ENCODE measurements at regions not wholly inside any gene's neighbourhood (a gene's known extent, or its start where the extent isn't known, plus 50 kb on each side); places are given as distances from the start of the nearest gene placed in this dataset.
"Not testable (repeated sequence)": the region's sequence is repeated elsewhere in the genome, so short reads cannot be mapped to it uniquely, and the experiment has no call there.

DNA sequence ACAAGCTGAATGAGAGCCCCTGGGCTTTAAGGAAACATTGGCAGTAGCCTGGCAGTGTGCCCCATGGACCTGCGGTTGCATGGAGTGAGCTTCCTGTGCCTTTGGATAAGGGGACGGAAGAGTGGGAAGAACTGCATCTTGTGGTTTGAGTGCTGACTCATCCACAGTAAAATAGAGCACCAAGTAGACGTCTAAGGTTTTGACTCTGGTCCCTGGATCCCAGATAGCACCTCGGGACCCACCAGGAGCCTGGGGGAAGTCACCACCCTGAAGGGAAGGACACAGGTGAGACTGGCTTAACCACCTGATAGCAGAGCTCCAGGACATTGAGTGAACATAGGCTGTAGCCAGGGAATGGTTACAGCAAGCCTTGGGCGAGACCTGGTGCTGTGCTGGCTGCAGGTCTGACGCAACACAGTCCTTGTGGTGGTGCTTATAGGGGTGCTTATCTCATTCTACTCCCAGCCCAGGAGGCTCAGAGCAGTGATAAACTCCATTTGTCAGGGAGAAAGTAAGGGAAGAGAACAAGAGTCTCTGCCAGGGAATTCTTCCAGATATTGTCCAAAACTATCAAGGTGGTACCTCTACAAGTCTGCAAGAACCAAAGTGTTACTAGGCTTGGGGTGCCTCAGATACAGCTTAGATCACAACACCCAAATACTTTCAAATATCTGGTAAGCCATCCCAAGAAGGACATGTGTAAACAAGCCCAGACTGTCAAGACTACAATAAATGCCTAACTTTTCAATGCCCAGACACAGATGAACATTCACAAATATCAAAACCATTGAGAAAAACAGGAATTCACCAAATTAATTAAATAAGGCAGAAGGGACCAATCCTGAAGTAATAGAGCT is 123.6 kb upstream of the TET2 start:
- DNase-seq (ENCODE audit: extremely low read depth, low read depth, low spot score): no peak

DNA sequence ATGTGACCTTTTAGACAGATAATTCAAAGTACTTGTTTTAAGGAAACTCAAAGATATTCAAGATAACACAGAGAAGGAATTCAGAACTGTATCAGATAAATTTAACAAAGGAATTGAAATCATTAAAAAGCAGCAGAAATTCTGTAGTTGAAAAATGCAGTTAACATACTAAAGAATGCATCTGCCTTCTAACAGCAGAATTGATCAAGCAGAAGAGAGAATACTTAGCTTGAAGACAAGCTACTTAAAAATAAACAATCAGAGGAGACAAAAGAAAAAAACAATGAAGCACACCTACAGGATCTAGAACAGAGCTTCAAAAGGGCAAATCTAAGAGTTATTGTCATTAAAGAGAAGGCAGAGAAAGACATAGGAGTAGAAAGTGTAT is 123.0 kb upstream of the TET2 start:
- no peak for DNase-seq (ENCODE audit: extremely low read depth, low read depth, low spot score)

DNA sequence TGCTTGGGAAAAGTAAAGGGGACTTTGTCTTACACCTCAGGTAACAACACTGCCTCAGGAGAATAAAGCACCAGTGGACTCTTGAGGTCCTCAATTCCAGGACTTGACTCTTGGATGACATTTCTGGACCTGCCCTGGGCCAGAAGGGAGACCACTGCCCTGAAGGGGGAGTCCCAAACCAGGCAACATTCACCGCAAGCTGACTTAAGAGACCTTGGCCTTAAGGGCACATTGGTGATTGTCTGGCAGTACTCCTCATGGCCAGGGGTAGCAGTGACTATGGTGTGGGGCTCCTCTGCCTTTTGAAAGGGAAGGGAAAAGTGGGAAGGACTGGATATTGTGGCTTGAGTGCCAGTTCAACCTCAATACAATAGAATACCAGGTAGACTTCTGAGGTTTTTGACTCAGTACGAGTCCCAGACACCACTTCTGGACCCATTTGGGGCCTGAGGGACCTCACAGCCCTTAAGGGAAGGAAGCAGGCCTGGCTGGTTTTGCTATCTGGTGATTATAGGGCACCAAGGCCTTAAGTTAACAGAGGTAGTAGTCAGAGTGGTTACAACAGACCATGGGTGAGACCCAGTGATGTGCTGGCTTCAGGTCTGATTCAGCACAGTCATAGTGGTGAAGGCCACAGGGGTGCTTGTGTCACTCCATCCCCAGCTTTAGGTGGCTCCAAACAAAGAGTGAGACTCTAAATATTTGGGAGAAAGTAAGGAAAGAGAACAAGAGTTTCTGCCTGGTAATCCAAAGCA is 121.2 kb upstream of the TET2 start:
- no peak for DNase-seq (ENCODE audit: extremely low read depth, low read depth, low spot score)

DNA sequence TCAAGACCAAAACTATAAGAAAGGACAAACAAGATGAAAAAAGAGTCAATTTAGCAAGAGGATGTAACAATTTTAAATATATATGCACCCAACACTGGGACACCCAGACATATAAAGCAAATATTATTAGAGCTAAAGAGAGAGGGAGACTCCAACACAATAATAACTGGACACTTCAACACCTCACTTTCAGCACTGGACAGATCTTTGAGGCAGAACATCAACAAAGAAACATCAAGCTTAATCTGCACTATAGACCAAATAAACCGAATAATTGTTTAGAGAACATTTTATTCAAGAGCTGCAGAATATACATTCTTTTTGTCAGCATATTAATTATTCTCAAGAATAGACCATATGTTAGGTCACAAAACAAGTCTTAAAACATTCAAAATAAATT is 109.7 kb upstream of the TET2 start:
- DNase-seq (ENCODE audit: extremely low read depth, low read depth, low spot score): no peak

DNA sequence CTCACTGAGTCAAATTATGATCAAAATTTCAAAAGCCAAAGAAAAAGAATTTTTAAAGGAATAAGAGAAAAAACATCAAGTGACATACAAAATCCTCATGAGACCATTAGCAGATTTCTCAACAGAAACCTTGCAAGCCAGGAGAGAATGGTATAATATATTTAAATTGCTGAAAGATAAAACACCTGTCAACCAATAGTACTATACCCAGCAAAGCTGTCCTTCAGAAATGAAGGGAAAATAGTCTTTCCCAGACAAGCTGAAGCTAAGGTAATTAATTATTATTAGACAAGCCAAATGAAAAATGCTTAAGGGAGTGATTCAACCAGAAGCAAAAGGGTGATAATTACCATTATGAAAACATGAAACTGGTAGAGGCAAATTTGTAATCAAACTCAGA is 104.2 kb upstream of the TET2 start:
- no peak for DNase-seq (ENCODE audit: extremely low read depth, low read depth, low spot score)

DNA sequence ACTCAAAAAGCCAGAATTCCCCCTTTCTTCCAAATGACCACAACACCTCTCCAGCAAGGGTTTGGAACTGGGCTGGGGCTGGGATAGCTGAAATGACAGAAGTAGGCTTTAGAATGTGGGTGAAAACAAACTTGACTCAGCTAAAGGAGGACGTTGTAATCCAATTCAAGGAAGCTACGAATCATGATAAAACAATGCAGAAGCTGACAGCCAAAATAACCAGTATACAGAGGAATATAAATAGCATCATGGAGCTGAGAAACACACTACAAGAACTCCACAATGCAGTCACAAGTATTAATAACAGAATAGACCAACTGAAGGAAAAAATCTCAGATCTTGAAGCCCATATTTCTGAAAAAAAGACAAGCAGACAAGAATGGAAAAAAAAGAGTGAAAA is 95.8 kb upstream of the TET2 start:
- no peak for DNase-seq (ENCODE audit: extremely low read depth, low read depth, low spot score)

DNA sequence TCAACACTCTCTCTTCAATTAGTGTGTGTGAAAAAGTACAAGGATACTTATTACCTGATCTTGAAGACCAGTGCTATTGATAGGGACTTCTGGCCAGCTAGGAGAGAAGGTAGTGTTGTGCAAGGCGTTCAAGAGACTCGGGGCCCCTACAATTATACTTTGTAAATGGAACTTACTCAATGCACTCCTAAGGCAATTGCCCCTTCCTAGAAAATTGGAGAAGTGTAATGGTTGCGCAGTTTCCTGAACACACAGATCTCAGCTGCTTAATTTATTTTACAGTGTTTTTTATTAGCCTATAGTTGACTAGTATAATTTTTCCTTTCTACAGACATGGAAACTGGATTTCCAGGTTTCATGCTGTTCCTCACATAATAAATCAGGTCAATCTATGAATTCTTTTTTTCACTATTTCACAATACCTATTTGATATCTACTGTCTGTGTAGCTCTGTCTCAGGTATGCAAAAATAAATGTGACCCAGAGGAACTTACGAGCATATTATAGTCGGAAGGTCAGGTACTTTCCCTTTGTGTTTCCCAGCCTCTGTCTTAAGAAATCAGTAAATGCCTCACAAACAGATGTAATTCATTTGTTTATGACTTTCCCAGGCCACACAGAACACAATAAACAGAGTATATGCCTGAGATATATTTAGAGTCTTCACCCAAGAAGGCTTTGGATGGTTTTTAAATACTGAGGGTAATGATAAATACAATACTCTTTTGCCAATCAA is 89.1 kb upstream of the TET2 start:
- DNase-seq (ENCODE audit: extremely low read depth, low read depth, low spot score): no peak

DNA sequence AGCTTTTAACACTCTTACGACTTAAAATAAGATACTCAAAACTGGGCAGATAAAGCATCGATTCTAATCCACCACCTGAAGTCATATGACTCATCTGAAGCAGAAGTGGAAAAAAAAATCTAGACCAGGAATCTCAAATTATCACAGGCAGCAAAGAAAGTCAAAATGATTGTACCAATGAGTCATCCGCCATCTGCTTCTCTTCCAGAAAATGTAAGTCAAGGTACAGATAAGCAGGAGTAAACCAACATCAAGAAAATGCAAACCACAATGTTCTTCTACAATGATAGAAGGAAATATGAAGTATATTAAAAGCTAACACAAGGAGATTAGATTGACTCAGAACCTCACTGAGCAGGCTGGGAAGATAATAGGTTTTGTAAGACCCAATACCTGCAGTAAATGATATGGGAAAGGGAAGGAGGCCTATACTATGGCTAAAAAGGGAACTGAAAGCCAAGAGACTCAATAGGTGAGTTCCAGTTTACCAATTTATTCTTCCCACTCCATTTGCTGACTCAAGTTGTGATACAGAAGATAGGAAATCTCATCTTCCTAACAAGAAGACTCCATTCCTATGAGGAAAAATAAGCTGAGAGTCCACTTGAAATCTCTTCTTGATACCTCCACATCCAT is 88.4 kb upstream of the TET2 start:
- no peak for DNase-seq (ENCODE audit: extremely low read depth, low read depth, low spot score)

DNA sequence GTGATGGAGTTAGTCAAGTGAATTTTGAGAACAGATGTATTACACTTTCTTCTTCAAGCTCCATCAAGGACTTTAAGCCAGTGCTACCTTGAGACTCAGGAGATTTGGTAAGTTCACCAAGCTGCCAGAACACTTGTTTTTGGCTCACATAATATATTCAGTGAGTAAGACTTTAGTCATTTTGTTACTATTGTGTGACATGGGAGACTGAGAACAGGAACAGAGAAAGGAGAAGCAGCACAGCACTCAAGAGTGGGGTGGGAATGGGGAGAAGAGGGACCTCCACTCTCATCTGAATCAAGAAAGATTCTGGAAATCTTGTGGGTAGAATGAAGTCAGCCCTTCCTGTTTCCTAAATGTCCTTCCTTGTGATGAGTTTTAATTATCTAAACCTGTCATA is 87.3 kb upstream of the TET2 start:
- no peak for DNase-seq (ENCODE audit: extremely low read depth, low read depth, low spot score)

DNA sequence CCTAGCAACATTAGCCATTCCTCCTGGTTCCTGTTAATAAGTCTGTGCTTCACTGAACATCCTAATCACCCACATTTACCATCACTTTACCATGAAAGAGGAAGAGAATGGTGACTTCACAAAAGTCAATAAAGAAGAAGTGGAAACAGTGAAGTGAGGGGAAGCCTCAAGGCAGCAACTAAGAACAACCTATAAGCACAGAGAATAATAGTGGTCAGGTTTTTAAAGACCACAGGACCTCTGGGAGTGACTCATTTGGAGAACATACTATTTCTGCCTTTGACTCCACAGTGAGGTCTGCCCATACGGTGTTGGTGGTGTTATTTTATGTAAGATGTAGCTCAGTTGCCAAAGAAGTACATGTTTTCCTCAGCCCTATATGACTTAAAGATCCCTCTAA is 86.0 kb upstream of the TET2 start:
- DNase-seq (ENCODE audit: extremely low read depth, low read depth, low spot score): no peak

DNA sequence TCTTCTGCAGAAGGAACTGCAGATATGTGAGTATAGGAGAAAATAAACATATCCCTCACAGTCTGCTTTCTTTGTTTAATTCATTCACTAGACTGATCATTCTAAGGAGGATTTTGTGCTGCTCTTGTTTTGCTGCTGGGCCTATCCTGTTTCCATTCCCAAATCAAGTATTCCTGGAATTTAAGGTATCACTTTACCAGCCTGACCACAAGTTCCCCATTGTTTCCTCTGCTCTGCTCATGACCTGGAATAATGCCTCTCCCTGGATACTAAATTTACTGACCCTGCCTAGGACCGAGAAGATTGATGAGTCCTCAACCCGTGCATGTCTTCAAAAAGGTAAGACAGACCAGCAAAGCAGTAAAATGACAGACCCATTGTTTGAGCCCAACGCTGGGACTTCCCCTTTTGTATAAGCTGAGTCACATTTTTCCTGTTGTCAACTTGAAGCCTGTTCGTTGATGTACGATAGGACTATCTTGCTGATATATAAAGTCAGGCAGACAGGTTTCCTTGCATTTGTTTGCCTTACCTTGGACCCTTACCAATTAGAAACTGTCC is 85.5 kb upstream of the TET2 start:
- peak; percentile 48 for DNase-seq (ENCODE audit: extremely low read depth, low read depth, low spot score)

DNA sequence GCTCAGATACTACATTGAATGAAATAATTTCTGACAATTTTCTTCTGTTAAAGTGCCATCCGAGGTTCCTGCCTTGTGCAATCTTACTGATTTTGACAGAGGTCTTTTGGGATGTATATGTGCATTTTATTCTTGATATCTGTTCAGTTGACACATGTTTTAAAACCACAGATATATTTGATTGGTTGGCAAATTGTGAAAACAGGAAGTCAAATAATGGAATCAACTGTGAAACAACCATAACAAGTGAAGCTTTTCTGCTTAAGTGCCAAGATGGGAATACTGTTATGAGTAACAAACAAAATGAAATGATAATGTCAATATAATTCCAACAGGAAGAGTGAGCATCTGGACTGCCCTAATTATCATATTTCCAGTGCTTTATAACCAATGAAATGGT is 84.9 kb upstream of the TET2 start:
- DNase-seq (ENCODE audit: extremely low read depth, low read depth, low spot score): no peak

DNA sequence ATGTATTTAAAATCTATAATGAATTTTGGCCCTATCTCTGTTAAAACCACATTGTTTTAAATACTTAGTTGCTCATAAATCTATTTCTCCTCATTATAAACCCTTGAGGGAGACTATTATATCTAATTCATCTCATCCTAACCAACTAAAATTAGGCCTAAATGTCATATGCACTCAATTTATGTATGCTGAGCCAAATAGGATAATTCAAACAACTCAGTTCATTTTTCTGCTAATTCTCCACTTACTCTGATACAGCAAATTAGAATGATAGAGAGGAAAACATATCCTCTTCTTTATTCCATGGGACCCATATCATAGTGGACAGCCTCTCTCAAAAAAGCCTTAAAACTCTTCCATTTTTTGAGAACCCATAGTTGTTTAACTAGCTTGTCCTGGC is 80.3 kb upstream of the TET2 start:
- no peak for DNase-seq (ENCODE audit: extremely low read depth, low read depth, low spot score)

DNA sequence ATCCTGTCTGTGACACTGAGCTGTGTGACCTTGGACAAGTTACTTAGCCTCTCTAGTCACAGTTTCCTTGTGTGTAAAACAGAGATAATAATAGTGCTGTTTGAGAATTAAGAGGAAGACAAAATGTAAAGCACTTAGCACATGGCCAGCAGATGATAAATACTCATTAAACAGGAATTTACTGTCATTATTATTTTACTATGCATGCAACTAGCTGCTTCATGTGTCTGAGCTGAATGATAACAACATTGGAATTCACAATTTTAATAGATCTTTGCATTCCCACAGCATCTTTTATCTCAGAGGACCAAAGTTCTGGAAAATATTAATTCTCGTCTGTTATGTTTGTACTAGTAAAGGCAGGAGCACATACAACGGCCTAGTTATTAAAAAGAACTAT is 79.2 kb upstream of the TET2 start:
- DNase-seq (ENCODE audit: extremely low read depth, low read depth, low spot score): no peak

DNA sequence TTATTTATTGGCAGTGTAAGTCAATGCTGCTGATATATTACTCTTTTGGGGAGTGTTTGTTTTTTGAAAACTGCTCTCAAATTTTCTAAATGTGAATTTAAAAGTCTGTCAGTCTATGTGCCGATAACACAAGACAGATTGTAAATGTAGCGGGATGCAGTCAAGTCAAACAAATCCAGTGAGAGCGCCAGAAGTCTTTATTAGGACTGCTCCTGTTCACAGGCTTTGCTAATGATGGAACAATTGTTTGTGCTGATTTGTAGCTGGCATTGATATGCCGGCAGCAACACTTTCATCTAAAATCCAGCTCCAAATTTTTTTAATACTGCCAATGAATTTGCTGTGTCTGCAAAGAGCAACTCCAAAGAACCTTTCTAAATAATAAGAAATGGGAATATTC is 78.7 kb upstream of the TET2 start:
- no peak for DNase-seq (ENCODE audit: extremely low read depth, low read depth, low spot score)

DNA sequence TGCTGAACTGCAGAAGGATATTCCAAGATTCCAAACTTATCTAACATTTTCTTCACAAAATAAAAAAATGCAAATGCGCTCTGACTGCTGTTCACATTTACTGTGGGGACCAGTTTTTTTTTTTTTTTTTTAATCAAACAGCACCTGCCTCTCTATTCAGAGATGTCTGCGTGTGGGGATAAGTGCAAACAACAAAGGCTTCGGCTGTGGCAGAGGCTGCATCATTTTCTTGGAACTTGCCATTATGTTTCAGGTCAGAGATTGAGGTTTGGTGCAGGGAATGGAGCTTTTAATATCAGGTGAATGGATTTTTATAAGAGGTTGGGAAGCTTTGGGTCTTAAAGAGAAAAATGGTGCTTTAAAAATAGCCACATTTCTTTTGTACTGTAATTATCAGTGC is 78.2 kb upstream of the TET2 start:
- no peak for DNase-seq (ENCODE audit: extremely low read depth, low read depth, low spot score)

DNA sequence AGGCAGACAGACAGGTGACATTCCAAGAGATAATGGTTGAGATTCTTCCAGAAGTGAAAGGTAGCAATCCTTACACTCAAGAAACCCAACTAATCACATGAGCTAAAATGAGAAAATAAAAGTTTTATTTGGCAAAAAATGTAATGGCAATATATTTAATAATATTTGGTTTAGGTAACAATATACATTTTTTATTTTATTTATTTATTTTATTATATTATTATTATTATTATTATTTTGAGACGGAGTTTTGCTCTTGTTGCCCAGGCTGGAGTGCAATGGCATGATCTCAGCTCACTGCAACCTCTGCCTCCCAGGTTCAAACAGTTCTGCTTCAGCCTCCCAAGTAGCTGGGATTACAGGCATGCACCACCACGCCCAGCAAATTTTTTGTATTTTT is 74.6 kb upstream of the TET2 start:
- not testable (repeated sequence) for DNase-seq (ENCODE audit: extremely low read depth, low read depth, low spot score)

DNA sequence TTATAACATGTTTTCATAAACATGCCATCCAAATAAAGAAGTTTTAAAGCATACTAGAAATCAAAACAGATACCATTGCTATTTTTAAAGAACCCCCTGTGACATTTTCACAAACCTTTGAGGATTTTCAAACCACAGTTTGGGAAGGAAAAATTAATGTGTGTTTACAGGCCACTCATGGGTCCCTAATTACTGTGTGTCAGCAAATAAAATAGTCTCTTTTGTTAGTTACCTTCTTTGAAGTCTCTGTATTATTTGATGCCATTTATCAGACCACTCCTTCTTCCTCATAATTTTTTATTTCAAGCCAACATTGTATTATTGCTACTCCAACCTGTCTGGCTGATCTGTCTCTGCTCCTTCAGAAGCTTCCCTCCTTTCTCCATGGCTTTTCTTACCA is 72.6 kb upstream of the TET2 start:
- DNase-seq (ENCODE audit: extremely low read depth, low read depth, low spot score): no peak

DNA sequence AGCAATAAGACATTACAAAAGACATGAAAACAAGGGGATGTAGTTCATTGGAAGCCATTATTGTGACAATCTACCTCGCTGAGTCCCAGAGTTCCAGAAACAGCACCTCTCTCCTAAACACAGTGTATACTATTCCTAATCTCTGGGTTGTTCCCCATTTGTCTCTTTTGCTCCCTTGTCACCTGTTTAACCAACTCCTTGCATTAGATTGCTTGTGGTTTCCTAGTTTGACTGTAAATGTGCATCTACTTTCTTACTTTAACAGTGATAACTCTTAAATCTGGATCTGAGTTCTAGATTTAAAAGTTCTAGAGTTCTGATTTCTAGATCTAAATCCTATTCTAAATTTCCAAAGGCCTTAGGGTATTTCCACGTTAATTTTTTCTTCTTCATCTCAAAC is 71.6 kb upstream of the TET2 start:
- DNase-seq (ENCODE audit: extremely low read depth, low read depth, low spot score): no peak

DNA sequence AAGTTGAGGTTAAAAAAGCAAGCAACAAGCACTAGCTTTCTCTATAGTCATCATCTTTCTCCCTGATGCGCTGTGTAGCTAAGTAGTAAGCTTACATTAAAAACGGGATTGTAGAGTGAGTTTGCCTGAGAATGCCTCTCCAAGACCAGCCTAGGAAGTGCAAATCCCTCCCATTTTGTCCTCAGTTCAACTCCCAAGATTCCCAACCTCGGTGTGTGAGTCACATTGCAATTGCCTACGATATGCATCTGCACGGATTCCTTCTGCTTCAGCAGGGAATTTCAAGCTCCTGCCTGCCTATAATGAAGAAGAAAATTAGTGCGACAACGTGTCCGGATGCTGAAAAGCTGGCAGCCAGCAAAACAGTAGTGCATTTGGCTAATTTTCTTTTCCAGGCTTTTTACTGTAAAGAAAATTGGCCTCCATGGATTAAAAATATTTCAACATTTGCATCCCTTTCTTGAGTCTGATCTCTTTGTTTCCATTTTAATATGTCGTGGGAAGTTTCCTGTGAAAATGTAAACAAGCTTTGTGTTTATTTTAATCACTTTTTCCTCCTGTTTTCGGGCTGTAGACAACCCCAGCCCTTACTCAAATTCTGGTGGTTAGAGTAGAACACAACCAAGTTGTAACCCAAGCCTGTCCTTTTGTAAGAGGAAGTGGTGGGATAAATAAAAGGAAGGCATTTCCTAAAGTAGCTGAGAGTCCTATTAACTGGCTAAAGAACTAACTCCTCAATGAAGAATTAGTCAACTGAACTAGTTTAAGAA is 58.4 kb upstream of the TET2 start:
- peak; percentile 50 for DNase-seq (ENCODE audit: extremely low read depth, low read depth, low spot score)
